ENCODE measurements at regions not wholly inside any gene's neighbourhood (a gene's known extent, or its start where the extent isn't known, plus 50 kb on each side); places are given as distances from the start of the nearest gene placed in this dataset.

- BruUV-seq (replicated peaks), result no TSS peak
- POLR2A ChIA-PET, result no interaction called here
- Histone ChIP-seq H3K4me3 (replicated peaks in 1 of 3; ENCODE audit: insufficient read depth in 1 of 3, low read depth in 2 of 3, low read length in 3 of 3) (no peak overlapping the region), H4K20me1 (ENCODE audit: insufficient read depth, low read length) (no peaks in the 10 kb centered on the region), H3K9me3 (ENCODE audit: low read length) (no peaks in the 10 kb centered on the region), H3K4me1 (ENCODE audit: insufficient read depth, low read length) (no peaks in the 10 kb centered on the region), H3K4me2 (ENCODE audit: low read depth, low read length) (no peak overlapping the region), H3K36me3 (replicated peaks in 1 of 2; ENCODE audit: control insufficient read depth in 1 of 2, insufficient read depth in 2 of 2, low read length in 2 of 2) (no peaks in the 10 kb centered on the region), H3K27ac (ENCODE audit: extremely low read length, insufficient read depth, low read length) (no peak overlapping the region), H3K79me2 (ENCODE audit: insufficient read depth, low read length) (no peaks in the 10 kb centered on the region), H3K27me3 (ENCODE audit: control insufficient read depth in 1 of 2, insufficient read depth in 2 of 2, low read length in 2 of 2) (no peaks in the 10 kb centered on the region), H3K9ac (ENCODE audit: insufficient read depth, low read depth, low read length) (no peak overlapping the region), H2AFZ (ENCODE audit: low read length) (no peak overlapping the region)
- intact Hi-C loops (cut with micrococcal nuclease; ENCODE audit: unreplicated experiment) (no loop called here), in situ Hi-C loops (cut with HindIII; ENCODE audit: extremely low pct_ligation_motif_present, low pct_unique_long_range_greater_than_20kb) (loop anchor here (25.0 kb wide), 1 partner anchor 887 kb away; no protein-coding TSS in a partner anchor)
- ATAC-seq (no peak), FAIRE-seq (no peak), DNase-seq (ENCODE audit: low spot score) (peak; percentile 1)
- 11% methylated on average over 9 of the region's 9 CpGs for WGBS (ENCODE audit: low lambda C conversion rate)
- TF ChIP-seq FOXK2 (IDR thresholded peaks at IDR 0.05) (no peak), FOSL2 (CRISPR knock-in tag; IDR thresholded peaks at IDR 0.05) (peak; percentile 55)
- CTCF ChIA-PET (ENCODE audit: low intra/inter-chr PET ratio, low total read pairs), result no interaction called here
These were observed 694.2 kb upstream of the TENM3 start for GRCh38 chr4:181548873-181549575.

GRCh38 chr4:181549576-181550188, 693.5 kb upstream of the TENM3 start:
- Histone ChIP-seq H3K4me1 (ENCODE audit: insufficient read depth, low read length) (no peaks in the 10 kb centered on the region), H3K27ac (ENCODE audit: extremely low read length, insufficient read depth, low read length) (no peak overlapping the region), H3K36me3 (replicated peaks in 1 of 2; ENCODE audit: control insufficient read depth in 1 of 2, insufficient read depth in 2 of 2, low read length in 2 of 2) (no peaks in the 10 kb centered on the region), H3K4me3 (replicated peaks in 1 of 3; ENCODE audit: insufficient read depth in 1 of 3, low read depth in 2 of 3, low read length in 3 of 3) (no peak overlapping the region), H3K9ac (ENCODE audit: insufficient read depth, low read depth, low read length) (no peak overlapping the region), H4K20me1 (ENCODE audit: insufficient read depth, low read length) (no peaks in the 10 kb centered on the region), H2AFZ (ENCODE audit: low read length) (no peak overlapping the region), H3K79me2 (ENCODE audit: insufficient read depth, low read length) (no peaks in the 10 kb centered on the region), H3K4me2 (ENCODE audit: low read depth, low read length) (no peak overlapping the region), H3K9me3 (ENCODE audit: low read length) (no peaks in the 10 kb centered on the region), H3K27me3 (ENCODE audit: control insufficient read depth in 1 of 2, insufficient read depth in 2 of 2, low read length in 2 of 2) (no peaks in the 10 kb centered on the region)
- no peak for FAIRE-seq
- in situ Hi-C loops (cut with HindIII; ENCODE audit: extremely low pct_ligation_motif_present, low pct_unique_long_range_greater_than_20kb), result loop anchor here (25.0 kb wide), 2 partner anchors 887 to 1263 kb away; no protein-coding TSS in a partner anchor
- BruUV-seq (replicated peaks), result no TSS peak
- CTCF ChIA-PET (ENCODE audit: low intra/inter-chr PET ratio, low total read pairs), result no interaction called here
- POLR2A ChIA-PET, result no interaction called here
- ATAC-seq, result no peak
- no peak for TF ChIP-seq SP2 (CRISPR knock-in tag; IDR thresholded peaks at IDR 0.05)
- TF ChIP-seq ZNF17 (CRISPR knock-in tag; IDR thresholded peaks at IDR 0.05), result no peak
- no peak for TF ChIP-seq ZNF160 (CRISPR knock-in tag; IDR thresholded peaks at IDR 0.05)
- TF ChIP-seq ATF7 (IDR thresholded peaks at IDR 0.05), result no peak
- no peak for TF ChIP-seq ATF7 (CRISPR knock-in tag; IDR thresholded peaks at IDR 0.05)
- no peak for TF ChIP-seq RXRB (CRISPR knock-in tag; IDR thresholded peaks at IDR 0.05; ENCODE audit: borderline replicate concordance)
- no peak for TF ChIP-seq KAT7 (CRISPR knock-in tag; IDR thresholded peaks at IDR 0.05; ENCODE audit: borderline replicate concordance)
- TF ChIP-seq ZNF703 (CRISPR knock-in tag; IDR thresholded peaks at IDR 0.05; ENCODE audit: borderline replicate concordance), result no peak
- peak; percentile 73 to 92; a peak in 3 of 4 replicates for TF ChIP-seq MAFK (conservative IDR thresholded peaks at IDR 0.05 in 1 of 2, IDR thresholded peaks at IDR 0.05 in 1 of 2; ENCODE audit: low read length in 2 of 2)
- TF ChIP-seq RELA (CRISPR knock-in tag; IDR thresholded peaks at IDR 0.05), result no peak
- TF ChIP-seq ZFP37 (CRISPR knock-in tag; IDR thresholded peaks at IDR 0.05; ENCODE audit: borderline replicate concordance), result no peak
- TF ChIP-seq MAFF (IDR thresholded peaks at IDR 0.05; ENCODE audit: low read depth, low read length), result peak; percentile 85
- no peak for TF ChIP-seq FIP1L1 (IDR thresholded peaks at IDR 0.05; ENCODE audit: borderline replicate concordance, insufficient read depth, low read depth, low read length)
- TF ChIP-seq ZNF256 (CRISPR knock-in tag; conservative IDR thresholded peaks at IDR 0.05), result no peak
- no peak for DNase-seq (ENCODE audit: low spot score)
- 11% methylated on average over 3 of the region's 3 CpGs for WGBS (ENCODE audit: low lambda C conversion rate)
- intact Hi-C loops (cut with micrococcal nuclease; ENCODE audit: unreplicated experiment), result no loop called here

All from HepG2 (cell line).